ENCODE measurements at regions not wholly inside any gene's neighbourhood (a gene's known extent, or its start where the extent isn't known, plus 50 kb on each side); places are given as distances from the start of the nearest gene placed in this dataset.

GRCh38 chr2:239736358-239737143 is 288.6 kb downstream of the NDUFA10 start:
- no peak for TF ChIP-seq CTCF (IDR thresholded peaks at IDR 0.05; ENCODE audit: low read depth, low read length)
- no peak overlapping the region for H3K4me3 ChIP-seq (ENCODE audit: low read depth, low read length)

GRCh38 chr2:239735829-239736357 is 289.2 kb downstream of the NDUFA10 start:
- H3K4me3 ChIP-seq (ENCODE audit: low read depth, low read length) = no peak overlapping the region
- TF ChIP-seq CTCF (IDR thresholded peaks at IDR 0.05; ENCODE audit: low read depth, low read length) = no peak

- H3K4me3 ChIP-seq (ENCODE audit: low read depth, low read length) = no peak overlapping the region
- no peak for TF ChIP-seq CTCF (IDR thresholded peaks at IDR 0.05; ENCODE audit: low read depth, low read length)
Observed at GRCh38 chr2:239735131-239735828, 289.9 kb downstream of the NDUFA10 start.

GRCh38 chr2:239734436-239735005 is 290.6 kb downstream of the NDUFA10 start:
- TF ChIP-seq CTCF (IDR thresholded peaks at IDR 0.05; ENCODE audit: low read depth, low read length) = no peak
- no peak overlapping the region for H3K4me3 ChIP-seq (ENCODE audit: low read depth, low read length)

GRCh38 chr2:239732666-239733010 is 292.5 kb downstream of the NDUFA10 start:
- TF ChIP-seq CTCF (IDR thresholded peaks at IDR 0.05; ENCODE audit: low read depth, low read length) = no peak
- no peak overlapping the region for H3K4me3 ChIP-seq (ENCODE audit: low read depth, low read length)

GRCh38 chr2:239731998-239732665 is 293.0 kb downstream of the NDUFA10 start:
- TF ChIP-seq CTCF (IDR thresholded peaks at IDR 0.05; ENCODE audit: low read depth, low read length) = no peak
- H3K4me3 ChIP-seq (ENCODE audit: low read depth, low read length) = no peak overlapping the region

Measured in WI38 (cell line).